Gastroesophageal sphincter (tissue), 4 donors: ENCODE measurements at regions not wholly inside any gene's neighbourhood (a gene's known extent, or its start where the extent isn't known, plus 50 kb on each side); places are given as distances from the start of the nearest gene placed in this dataset.

Experiments
- ATAC-seq: fragments of 150-250 bp; one replicate; pipeline ENCODE4 v1.9.1; 2016; ENCODE audit warnings: mild to moderate bottlenecking, moderate library complexity
- H3K27ac ChIP-seq, 4 donors: fragments of 200-600 bp; sonication (generic) in 3 of 4; 1 replicate in 3 of 4; 2 replicates in 1 of 4; pipeline ENCODE4 v1.5.1; 2016 to 2019
- H3K27me3 ChIP-seq: fragments of 200-600 bp; sonication (generic); one replicate; pipeline ENCODE4 v1.5.1; 2019
- H3K36me3 ChIP-seq, 2 donors: fragments of 200-600 bp; sonication (generic); one replicate each; pipeline ENCODE4 v1.5.1; 2019; ENCODE audit warnings: control low read depth in 1 of 2
- H3K4me1 ChIP-seq, 3 donors: fragments of 200-600 bp; sonication (generic); 1 replicate in 2 of 3; 2 replicates in 1 of 3; pipeline ENCODE4 v1.5.1; 2016 to 2019; ENCODE audit warnings: control low read depth in 2 of 3
- H3K4me3 ChIP-seq, 2 donors: fragments of 200-600 bp; sonication (generic); one replicate each; pipeline ENCODE4 v1.5.1; 2019; ENCODE audit warnings: mild to moderate bottlenecking in 1 of 2, moderate library complexity in 1 of 2
- H3K9me3 ChIP-seq, 3 donors: fragments of 200-600 bp; sonication (generic); one replicate each; pipeline ENCODE4 v1.5.1; 2017 to 2019; ENCODE audit warnings: control low read depth in 2 of 3
- EP300 ChIP-seq: sonication (generic); formaldehyde crosslinking; IDR thresholded peaks from one replicate; pipeline ENCODE4 v1.6.1; 2017; ENCODE audit warnings: antibody characterized with exemption, mild to moderate bottlenecking
- POLR2A ChIP-seq, 2 donors: fragments of 450-650 bp; IDR thresholded peaks; one replicate each; pipeline ENCODE4 v1.6.1; 2017; ENCODE audit warnings: antibody characterized with exemption in 2 of 2, mild to moderate bottlenecking in 2 of 2, moderate library complexity in 1 of 2
- POLR2AphosphoS5 ChIP-seq: sonication (generic); formaldehyde crosslinking; IDR thresholded peaks from one replicate; pipeline ENCODE4 v1.6.1; 2017; ENCODE audit warnings: antibody characterized with exemption
- WGBS, 2 donors: methylation state at CpG; one replicate each; pipeline ENCODE4 v1.1.5; 2018; ENCODE audit warnings: low coverage in 1 of 2; 5-methylcytosine and 5-hydroxymethylcytosine counted together
- TF ChIP-seq, protein P1 (sequence below), 4 experiments: fragments of 200-600 bp in 2 of 4; fragments of 450-650 bp in 2 of 4; sonication (generic) in 1 of 4; IDR thresholded peaks; one replicate each; pipeline ENCODE4 v1.5.1; 2017 to 2019; ENCODE audit warnings: antibody characterized with exemption in 4 of 4, mild to moderate bottlenecking in 2 of 4, moderate library complexity in 2 of 4

DNA sequence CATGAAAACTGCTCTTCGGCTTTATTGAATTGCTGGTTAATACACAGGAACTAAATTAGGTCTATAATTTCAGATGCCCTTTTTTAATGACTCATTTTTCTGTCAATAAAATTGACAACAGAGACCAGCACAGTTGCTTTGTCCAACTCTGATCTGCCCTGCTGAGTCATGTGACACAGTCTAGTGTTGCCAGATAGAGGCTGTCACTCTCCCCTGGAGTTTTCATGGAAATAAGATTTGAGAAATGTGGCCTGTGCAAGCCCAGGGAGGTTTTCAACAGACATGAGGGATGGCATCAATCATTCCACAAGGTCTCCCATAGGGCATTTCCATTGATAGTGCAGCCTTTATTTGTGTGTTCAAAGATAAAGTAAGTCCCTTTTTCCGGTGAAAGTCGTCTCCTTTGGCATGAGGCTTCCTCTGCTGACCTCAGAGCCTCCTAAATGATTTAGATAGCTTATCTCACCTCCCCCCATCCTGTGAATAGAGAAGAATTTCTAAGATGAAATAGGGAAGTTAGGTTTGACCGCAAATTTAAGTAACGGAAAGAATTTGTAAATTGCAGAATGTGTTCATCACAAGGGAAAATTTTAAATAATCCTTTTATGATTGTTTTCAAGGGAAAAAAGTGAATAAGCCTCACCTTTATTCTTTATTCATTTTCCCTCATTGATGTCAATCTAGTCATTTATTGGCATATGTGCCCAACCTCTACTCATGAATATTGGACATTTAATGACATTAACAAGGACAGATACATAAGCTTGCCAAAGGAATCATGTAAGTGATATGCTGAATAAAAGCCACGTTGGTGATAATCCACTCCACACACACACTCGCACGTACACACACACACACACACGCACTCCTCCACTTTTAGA is 277.7 kb downstream of the ADGB start:
- H3K36me3 ChIP-seq: no peaks in the 10 kb centered on the region
- no peak overlapping the region for H3K27ac ChIP-seq
- ATAC-seq: no peak
- H3K4me1 ChIP-seq: peaks cover 0 to 7% (median 0%) of the 10 kb centered on the region in 3 donors
- no peaks in the 10 kb centered on the region for H3K27me3 ChIP-seq
- no peak for TF ChIP-seq POLR2A (IDR thresholded peaks at IDR 0.05)
- TF ChIP-seq, protein P1, sequence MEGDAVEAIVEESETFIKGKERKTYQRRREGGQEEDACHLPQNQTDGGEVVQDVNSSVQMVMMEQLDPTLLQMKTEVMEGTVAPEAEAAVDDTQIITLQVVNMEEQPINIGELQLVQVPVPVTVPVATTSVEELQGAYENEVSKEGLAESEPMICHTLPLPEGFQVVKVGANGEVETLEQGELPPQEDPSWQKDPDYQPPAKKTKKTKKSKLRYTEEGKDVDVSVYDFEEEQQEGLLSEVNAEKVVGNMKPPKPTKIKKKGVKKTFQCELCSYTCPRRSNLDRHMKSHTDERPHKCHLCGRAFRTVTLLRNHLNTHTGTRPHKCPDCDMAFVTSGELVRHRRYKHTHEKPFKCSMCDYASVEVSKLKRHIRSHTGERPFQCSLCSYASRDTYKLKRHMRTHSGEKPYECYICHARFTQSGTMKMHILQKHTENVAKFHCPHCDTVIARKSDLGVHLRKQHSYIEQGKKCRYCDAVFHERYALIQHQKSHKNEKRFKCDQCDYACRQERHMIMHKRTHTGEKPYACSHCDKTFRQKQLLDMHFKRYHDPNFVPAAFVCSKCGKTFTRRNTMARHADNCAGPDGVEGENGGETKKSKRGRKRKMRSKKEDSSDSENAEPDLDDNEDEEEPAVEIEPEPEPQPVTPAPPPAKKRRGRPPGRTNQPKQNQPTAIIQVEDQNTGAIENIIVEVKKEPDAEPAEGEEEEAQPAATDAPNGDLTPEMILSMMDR (IDR thresholded peaks at IDR 0.05): no peak
- no peak for TF ChIP-seq POLR2AphosphoS5
- no peak for TF ChIP-seq EP300
- H3K9me3 ChIP-seq: no peaks in the 10 kb centered on the region
- H3K4me3 ChIP-seq: no peak overlapping the region
- WGBS, 2 donors: 64 to 67% methylated on average over 9 of the region's 9 CpGs

DNA sequence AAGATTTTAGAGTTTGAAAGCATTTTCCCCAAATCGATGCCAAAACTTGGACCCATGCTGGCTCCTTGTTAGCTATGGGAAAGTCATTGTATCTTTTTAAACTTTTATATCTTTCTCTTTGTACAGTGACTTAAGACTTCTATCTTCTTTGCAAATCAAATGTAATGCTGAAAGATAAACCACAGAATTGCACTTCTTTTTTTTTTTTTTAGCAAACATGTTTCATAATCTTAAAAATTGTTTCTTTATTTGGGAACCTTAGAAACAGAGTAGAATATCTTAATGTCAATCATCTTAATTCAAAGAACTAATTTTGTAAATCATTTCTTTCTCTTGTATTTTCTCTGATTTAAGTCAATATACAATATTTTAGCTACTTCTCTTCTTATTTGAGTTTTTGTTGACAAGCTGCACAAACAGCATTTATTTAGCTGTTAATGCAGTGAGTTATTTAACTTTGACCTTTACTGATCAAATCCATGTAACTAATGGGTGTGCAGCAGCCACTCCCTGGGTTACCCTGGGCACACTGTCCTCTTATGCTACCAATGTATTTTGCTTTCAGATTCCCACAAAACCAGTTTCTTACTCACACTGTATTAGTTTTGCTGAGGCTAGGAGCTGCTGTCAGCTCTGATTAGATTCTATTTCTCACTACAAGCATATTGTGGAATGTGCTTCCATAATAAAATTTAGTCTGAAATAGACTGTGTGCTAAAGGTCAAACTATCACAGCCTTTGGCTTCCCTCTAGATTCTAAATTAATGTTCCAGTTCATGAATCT is 279.6 kb downstream of the ADGB start:
- Histone ChIP-seq H3K4me1 (peaks cover 0 to 7% (median 0%) of the 10 kb centered on the region in 3 donors), H3K27ac (no peak overlapping the region), H3K36me3 (no peaks in the 10 kb centered on the region), H3K4me3 (no peak overlapping the region), H3K9me3 (no peaks in the 10 kb centered on the region), H3K27me3 (no peaks in the 10 kb centered on the region)
- ATAC-seq: no peak
- 79 to 92% methylated on average over 1 of the region's 1 CpG for WGBS, 2 donors
- TF ChIP-seq EP300 (no peak), POLR2A (IDR thresholded peaks at IDR 0.05) (no peak), POLR2AphosphoS5 (no peak)
- TF ChIP-seq, protein P1 (IDR thresholded peaks at IDR 0.05): no peak

DNA sequence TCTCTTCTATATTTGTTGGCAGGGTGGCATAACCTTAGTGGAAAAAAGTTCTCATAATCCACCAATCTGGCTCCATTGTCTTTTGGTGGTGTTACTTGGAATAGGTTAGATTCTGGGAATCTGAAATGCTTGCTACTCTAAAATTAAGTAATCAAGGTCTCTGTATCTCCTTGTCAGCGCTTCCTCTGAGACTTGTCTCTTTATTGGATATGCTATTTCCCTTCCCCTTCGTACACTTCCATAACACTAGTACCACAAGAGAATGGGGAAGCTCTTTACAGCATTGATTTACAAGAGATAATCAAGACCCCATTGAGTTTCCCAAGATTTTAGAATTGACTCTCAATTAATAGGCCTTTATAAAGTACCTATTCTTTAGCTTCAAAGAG is 280.2 kb downstream of the ADGB start:
- H3K9me3 ChIP-seq: no peaks in the 10 kb centered on the region
- H3K4me1 ChIP-seq: peaks cover 0 to 7% (median 0%) of the 10 kb centered on the region in 3 donors
- H3K27me3 ChIP-seq: no peaks in the 10 kb centered on the region
- 86% methylated on average over 2 of the region's 2 CpGs; no CpG with 5 or more reads in 1 of the 2 donors for WGBS, 2 donors
- no peak for ATAC-seq
- no peak overlapping the region for H3K27ac ChIP-seq
- H3K36me3 ChIP-seq: no peaks in the 10 kb centered on the region
- TF ChIP-seq EP300 (no peak), POLR2AphosphoS5 (no peak), POLR2A (IDR thresholded peaks at IDR 0.05) (no peak)
- TF ChIP-seq, protein P1 (IDR thresholded peaks at IDR 0.05): no peak
- no peak overlapping the region for H3K4me3 ChIP-seq

DNA sequence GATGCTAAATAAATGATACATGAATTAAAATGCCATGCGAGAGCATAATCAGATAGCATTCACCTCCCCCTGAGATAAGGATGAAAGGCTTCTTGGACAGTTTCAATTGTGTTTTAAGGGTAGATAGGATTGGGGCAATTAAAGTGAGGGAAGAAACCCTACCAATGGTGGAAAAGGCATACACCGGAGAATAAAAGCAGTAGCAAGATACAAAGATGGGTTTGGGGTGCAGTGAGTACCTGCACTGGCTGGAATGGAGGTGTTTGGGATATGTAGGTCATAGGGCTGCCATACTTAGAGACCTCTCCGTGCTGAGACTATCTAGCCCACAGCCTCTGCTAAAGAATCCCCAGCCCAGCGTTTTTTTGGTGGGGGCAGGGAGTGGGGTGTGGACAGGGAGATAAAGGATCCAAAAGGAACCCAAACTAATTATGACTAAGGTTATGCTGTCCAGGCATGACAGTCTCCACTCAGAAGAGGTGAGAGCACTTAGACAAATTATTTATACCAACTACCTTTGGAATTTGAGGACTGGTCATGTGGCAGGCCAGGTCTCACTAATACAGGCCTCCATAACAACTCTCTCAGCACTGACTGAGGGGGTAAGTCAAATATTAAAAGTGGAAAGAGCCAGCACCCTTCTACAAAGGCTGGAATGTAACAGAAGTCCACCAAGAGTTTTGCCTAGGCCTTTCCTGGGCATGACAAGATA is 280.8 kb downstream of the ADGB start:
- Histone ChIP-seq H3K9me3 (no peaks in the 10 kb centered on the region), H3K27ac (no peak overlapping the region), H3K4me3 (no peak overlapping the region), H3K36me3 (no peaks in the 10 kb centered on the region), H3K27me3 (no peaks in the 10 kb centered on the region), H3K4me1 (peaks cover 0 to 7% (median 0%) of the 10 kb centered on the region in 3 donors)
- no peak for TF ChIP-seq EP300
- no peak for TF ChIP-seq POLR2AphosphoS5
- TF ChIP-seq POLR2A (IDR thresholded peaks at IDR 0.05): no peak
- TF ChIP-seq, protein P1 (IDR thresholded peaks at IDR 0.05): no peak
- no peak for ATAC-seq
- WGBS, 2 donors: 84 to 100% methylated on average over 2 to 4 of the region's 4 CpGs
